HEK293 (cell line): ENCODE measurements at regions not wholly inside any gene's neighbourhood (a gene's known extent, or its start where the extent isn't known, plus 50 kb on each side); places are given as distances from the start of the nearest gene placed in this dataset.

Source experiments
- CTCF ChIA-PET: fragments of 350-600 bp; formaldehyde crosslinking; extraction: SDS; loops from one replicate; lab custom pipeline; 2021; ENCODE audit warnings: antibody characterized with exemption; lab: Yijun Ruan, JAX
- POLR2A ChIA-PET: fragments of 300-600 bp; formaldehyde crosslinking; extraction: SDS; loops from one replicate; lab custom pipeline; 2020; ENCODE audit warnings: antibody characterized with exemption, inconsistent platforms; lab: Yijun Ruan, JAX
- H3K27ac ChIP-seq: fragments of 200-500 bp; sonication (Bioruptor generic); 2 replicates; pipeline ENCODE4 v1.5.1; 2014; ENCODE audit warnings: low read depth, low read length, control low read depth, inconsistent platforms; ENCODE audit errors: extremely low read depth
- H3K36me3 ChIP-seq, 2 experiments: fragments of 200-500 bp in 1 of 2; sonication (Bioruptor generic) in 1 of 2; 1 replicate in 1 of 2; 2 replicates in 1 of 2; pipeline ENCODE4 v1.5.1; 2014 to 2017; ENCODE audit warnings: inconsistent platforms in 2 of 2, low read length in 2 of 2; ENCODE audit not compliant: control insufficient read depth in 2 of 2, insufficient read depth in 1 of 2
- H3K4me1 ChIP-seq: fragments of 200-500 bp; sonication (Bioruptor generic); 2 replicates; pipeline ENCODE4 v1.5.1; 2014; ENCODE audit warnings: mild to moderate bottlenecking, low read length, inconsistent platforms; ENCODE audit not compliant: control insufficient read depth, insufficient read depth
- H3K4me3 ChIP-seq: 2 replicates; pipeline ENCODE4 v1.5.1; 2011; ENCODE audit warnings: low read depth, mild to moderate bottlenecking, control low read depth, low read length, moderate library complexity
- H3K9me3 ChIP-seq: fragments of 200-500 bp; sonication (Bioruptor generic); 2 replicates; pipeline ENCODE4 v1.5.1; 2014; ENCODE audit warnings: low read depth, low read length, inconsistent platforms; ENCODE audit not compliant: control insufficient read depth, insufficient read depth
- FEZF1 ChIP-seq: fragments of 450-650 bp; formaldehyde crosslinking; IDR thresholded peaks from 2 replicates; pipeline ENCODE4 v1.5.1; 2016; ENCODE audit warnings: missing biosample characterization, missing genetic modification characterization
- HOXD13 ChIP-seq: sonication (generic); formaldehyde crosslinking; IDR thresholded peaks from 2 replicates; pipeline ENCODE4 v1.8.0; 2022; ENCODE audit warnings: missing genetic modification reagents, borderline replicate concordance
- KLF10 ChIP-seq: fragments of 450-650 bp; IDR thresholded peaks from 2 replicates; pipeline ENCODE4 v1.5.1; 2018; ENCODE audit warnings: missing biosample characterization, mild to moderate bottlenecking, missing genetic modification characterization
- KLF16 ChIP-seq: fragments of 450-650 bp; formaldehyde crosslinking; IDR thresholded peaks from 2 replicates; pipeline ENCODE4 v1.5.1; 2017; ENCODE audit warnings: missing biosample characterization, missing genetic modification characterization
- MZF1 ChIP-seq: fragments of 450-650 bp; formaldehyde crosslinking; IDR thresholded peaks from 2 replicates; pipeline ENCODE4 v1.5.1; 2017; ENCODE audit warnings: missing biosample characterization, missing genetic modification characterization, borderline replicate concordance
- SCRT2 ChIP-seq: fragments of 450-650 bp; formaldehyde crosslinking; IDR thresholded peaks from 2 replicates; pipeline ENCODE4 v1.5.1; 2016; ENCODE audit warnings: missing biosample characterization, missing genetic modification characterization
- YY1 ChIP-seq: fragments of 450-650 bp; formaldehyde crosslinking; IDR thresholded peaks from 2 replicates; pipeline ENCODE4 v1.5.1; 2018; ENCODE audit warnings: missing biosample characterization, missing genetic modification characterization
- ZFP41 ChIP-seq: fragments of 450-650 bp; formaldehyde crosslinking; IDR thresholded peaks from 2 replicates; pipeline ENCODE4 v1.5.1; 2016; ENCODE audit warnings: missing biosample characterization, missing genetic modification characterization, borderline replicate concordance
- ZNF155 ChIP-seq: fragments of 450-650 bp; formaldehyde crosslinking; IDR thresholded peaks from 2 replicates; pipeline ENCODE4 v1.5.1; 2016; ENCODE audit warnings: missing biosample characterization, missing genetic modification characterization
- ZNF175 ChIP-seq: fragments of 450-650 bp; formaldehyde crosslinking; IDR thresholded peaks from 2 replicates; pipeline ENCODE4 v1.5.1; 2016; ENCODE audit warnings: missing biosample characterization, missing genetic modification characterization
- ZNF2 ChIP-seq: fragments of 450-650 bp; formaldehyde crosslinking; IDR thresholded peaks from 2 replicates; pipeline ENCODE4 v1.5.1; 2016; ENCODE audit warnings: missing biosample characterization, missing genetic modification characterization
- ZNF214 ChIP-seq: fragments of 450-650 bp; formaldehyde crosslinking; IDR thresholded peaks from 2 replicates; pipeline ENCODE4 v1.5.1; 2017; ENCODE audit warnings: missing biosample characterization, mild to moderate bottlenecking, missing genetic modification characterization, borderline replicate concordance
- ZNF391 ChIP-seq: fragments of 450-650 bp; formaldehyde crosslinking; IDR thresholded peaks from 2 replicates; pipeline ENCODE4 v1.5.1; 2016; ENCODE audit warnings: low read depth, missing biosample characterization, missing genetic modification characterization, borderline replicate concordance
- ZNF544 ChIP-seq: fragments of 450-650 bp; formaldehyde crosslinking; IDR thresholded peaks from 2 replicates; pipeline ENCODE4 v1.5.0; 2017; ENCODE audit warnings: missing biosample characterization, missing genetic modification characterization
- ZNF558 ChIP-seq: fragments of 450-650 bp; formaldehyde crosslinking; IDR thresholded peaks from 2 replicates; pipeline ENCODE4 v1.5.1; 2016; ENCODE audit warnings: missing biosample characterization, missing genetic modification characterization
- ZNF600 ChIP-seq: fragments of 450-650 bp; formaldehyde crosslinking; IDR thresholded peaks from 2 replicates; pipeline ENCODE4 v1.5.1; 2016; ENCODE audit warnings: missing biosample characterization, missing genetic modification characterization
- ZNF660 ChIP-seq: fragments of 450-650 bp; IDR thresholded peaks from 2 replicates; pipeline ENCODE4 v1.5.1; 2018; ENCODE audit warnings: missing biosample characterization, mild to moderate bottlenecking, missing genetic modification characterization
- ZNF701 ChIP-seq: fragments of 450-650 bp; formaldehyde crosslinking; IDR thresholded peaks from 2 replicates; pipeline ENCODE4 v1.5.1; 2016; ENCODE audit warnings: missing biosample characterization, missing genetic modification characterization
- ZNF791 ChIP-seq: fragments of 450-650 bp; formaldehyde crosslinking; IDR thresholded peaks from 2 replicates; pipeline ENCODE4 v1.5.1; 2016; ENCODE audit warnings: missing biosample characterization, missing genetic modification characterization
- ZNF792 ChIP-seq: fragments of 450-650 bp; formaldehyde crosslinking; IDR thresholded peaks from 2 replicates; pipeline ENCODE4 v1.5.1; 2016; ENCODE audit warnings: missing biosample characterization, missing genetic modification characterization
- ZNF843 ChIP-seq: fragments of 450-650 bp; formaldehyde crosslinking; IDR thresholded peaks from 2 replicates; pipeline ENCODE4 v1.5.1; 2016; ENCODE audit warnings: missing biosample characterization, missing genetic modification characterization
- TF ChIP-seq, protein P1 (sequence below): fragments of 450-650 bp; IDR thresholded peaks from 2 replicates; pipeline ENCODE4 v1.5.1; 2018; ENCODE audit warnings: missing biosample characterization, mild to moderate bottlenecking, missing genetic modification characterization
- TF ChIP-seq, protein P2 (sequence below): fragments of 450-650 bp; formaldehyde crosslinking; IDR thresholded peaks from 2 replicates; pipeline ENCODE4; 2016; ENCODE audit warnings: missing biosample characterization, missing genetic modification characterization

DNA sequence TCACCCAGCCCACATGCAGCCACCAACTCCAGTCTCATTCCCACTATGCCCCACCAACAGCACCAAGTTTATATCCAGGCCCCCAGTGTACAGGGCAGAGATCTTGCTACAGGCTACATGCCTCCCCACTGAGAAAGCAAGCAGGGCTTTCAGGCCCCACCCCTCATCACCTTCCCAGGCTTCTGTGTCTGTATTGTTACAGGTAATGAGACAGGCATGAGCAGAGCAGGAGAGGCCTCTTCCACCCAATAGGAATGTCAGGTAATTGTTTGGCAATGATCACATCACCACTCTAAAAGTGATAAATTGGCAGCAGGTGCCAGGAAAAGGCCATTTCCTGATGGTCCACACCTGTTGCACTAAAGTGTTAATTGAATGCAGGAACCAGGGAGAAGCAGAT is 102.5 kb downstream of the ZNF518B start:
- no peaks in the 10 kb centered on the region for H3K36me3 ChIP-seq
- POLR2A ChIA-PET: no interaction called here
- CTCF ChIA-PET: no interaction called here
- H3K4me1 ChIP-seq: no peaks in the 10 kb centered on the region
- TF ChIP-seq ZNF843 (tag by site-specific recombination) (no peak), SCRT2 (tag by site-specific recombination) (peak; percentile 36; the same call in 1 of the 2 replicates)
- H3K9me3 ChIP-seq: no peaks in the 10 kb centered on the region
- H3K27ac ChIP-seq: no peak overlapping the region
- H3K4me3 ChIP-seq: no peak overlapping the region

DNA sequence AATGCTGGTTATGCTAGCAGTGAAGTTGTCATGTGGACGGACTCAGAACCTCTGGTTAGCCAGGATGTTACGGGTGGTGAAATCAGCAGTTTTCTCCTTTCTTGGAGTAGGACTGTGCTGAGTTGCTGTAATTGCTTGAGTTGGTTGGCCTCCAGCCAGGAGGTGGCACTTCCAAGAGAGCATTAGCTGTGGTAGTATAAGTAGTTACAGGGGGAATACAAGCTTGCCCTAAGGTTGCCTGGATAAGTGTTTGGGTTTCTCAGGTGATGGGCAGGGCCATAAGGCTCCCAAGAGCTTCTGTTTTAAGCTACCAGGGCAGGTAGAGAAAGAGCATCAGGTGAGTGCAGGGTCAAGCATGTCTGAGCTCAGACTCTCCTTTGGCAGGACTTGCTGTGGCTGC is 103.0 kb downstream of the ZNF518B start:
- Histone ChIP-seq H3K4me3 (no peak overlapping the region), H3K9me3 (no peaks in the 10 kb centered on the region), H3K36me3 (no peaks in the 10 kb centered on the region), H3K4me1 (no peaks in the 10 kb centered on the region), H3K27ac (no peak overlapping the region)
- ChIA-PET POLR2A (no interaction called here), CTCF (no interaction called here)
- TF ChIP-seq ZNF792: no peak
- TF ChIP-seq, protein P1, sequence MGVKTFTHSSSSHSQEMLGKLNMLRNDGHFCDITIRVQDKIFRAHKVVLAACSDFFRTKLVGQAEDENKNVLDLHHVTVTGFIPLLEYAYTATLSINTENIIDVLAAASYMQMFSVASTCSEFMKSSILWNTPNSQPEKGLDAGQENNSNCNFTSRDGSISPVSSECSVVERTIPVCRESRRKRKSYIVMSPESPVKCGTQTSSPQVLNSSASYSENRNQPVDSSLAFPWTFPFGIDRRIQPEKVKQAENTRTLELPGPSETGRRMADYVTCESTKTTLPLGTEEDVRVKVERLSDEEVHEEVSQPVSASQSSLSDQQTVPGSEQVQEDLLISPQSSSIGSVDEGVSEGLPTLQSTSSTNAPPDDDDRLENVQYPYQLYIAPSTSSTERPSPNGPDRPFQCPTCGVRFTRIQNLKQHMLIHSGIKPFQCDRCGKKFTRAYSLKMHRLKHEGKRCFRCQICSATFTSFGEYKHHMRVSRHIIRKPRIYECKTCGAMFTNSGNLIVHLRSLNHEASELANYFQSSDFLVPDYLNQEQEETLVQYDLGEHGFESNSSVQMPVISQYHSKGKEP (tag by site-specific recombination): no peak
- no peak for TF ChIP-seq ZNF701
- TF ChIP-seq YY1 (tag by site-specific recombination): no peak
- no peak for TF ChIP-seq MZF1 (tag by site-specific recombination)
- no peak for TF ChIP-seq FEZF1 (tag by site-specific recombination)
- TF ChIP-seq HOXD13 (CRISPR knock-in tag): no peak
- no peak for TF ChIP-seq ZNF600 (tag by site-specific recombination)
- TF ChIP-seq ZNF391: no peak
- TF ChIP-seq ZNF175 (tag by site-specific recombination): no peak
- TF ChIP-seq ZNF2 (tag by site-specific recombination): no peak
- TF ChIP-seq KLF16 (tag by site-specific recombination): no peak
- TF ChIP-seq ZNF660 (tag by site-specific recombination): no peak
- no peak for TF ChIP-seq ZFP41
- no peak for TF ChIP-seq ZNF214 (tag by site-specific recombination)
- TF ChIP-seq KLF10: no peak
- no peak for TF ChIP-seq ZNF155 (tag by site-specific recombination)
- no peak for TF ChIP-seq ZNF791
- TF ChIP-seq, protein P2, sequence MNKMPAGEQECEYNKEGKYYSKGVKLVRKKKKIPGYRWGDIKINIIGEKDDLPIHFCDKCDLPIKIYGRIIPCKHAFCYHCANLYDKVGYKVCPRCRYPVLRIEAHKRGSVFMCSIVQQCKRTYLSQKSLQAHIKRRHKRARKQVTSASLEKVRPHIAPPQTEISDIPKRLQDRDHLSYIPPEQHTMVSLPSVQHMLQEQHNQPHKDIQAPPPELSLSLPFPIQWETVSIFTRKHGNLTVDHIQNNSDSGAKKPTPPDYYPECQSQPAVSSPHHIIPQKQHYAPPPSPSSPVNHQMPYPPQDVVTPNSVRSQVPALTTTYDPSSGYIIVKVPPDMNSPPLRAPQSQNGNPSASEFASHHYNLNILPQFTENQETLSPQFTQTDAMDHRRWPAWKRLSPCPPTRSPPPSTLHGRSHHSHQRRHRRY (tag by site-specific recombination): no peak
- no peak for TF ChIP-seq ZNF558 (tag by site-specific recombination)

DNA sequence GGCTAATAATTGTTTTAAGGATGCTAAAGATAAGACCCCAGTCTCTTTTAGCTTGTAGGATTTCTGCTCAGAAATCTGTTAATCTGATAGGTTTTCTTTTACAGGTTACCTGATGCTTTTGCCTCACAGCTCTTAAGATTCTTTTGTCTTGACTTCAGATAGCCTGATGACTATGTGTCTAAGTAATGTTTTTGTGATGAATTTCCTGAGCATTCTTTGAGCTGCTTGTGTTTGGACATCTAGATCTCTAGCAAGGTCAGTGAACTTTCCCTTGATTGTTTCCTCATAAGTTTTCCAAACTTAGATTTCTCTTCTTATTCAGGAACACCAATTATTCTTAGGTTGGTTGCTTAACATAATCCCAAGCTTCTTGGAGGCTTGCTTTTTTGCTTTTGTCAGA is 104.1 kb downstream of the ZNF518B start:
- Histone ChIP-seq H3K36me3 (no peaks in the 10 kb centered on the region), H3K4me1 (no peaks in the 10 kb centered on the region), H3K4me3 (no peak overlapping the region), H3K9me3 (no peaks in the 10 kb centered on the region), H3K27ac (no peak overlapping the region)
- CTCF ChIA-PET: no interaction called here
- POLR2A ChIA-PET: no interaction called here
- no peak for TF ChIP-seq ZNF544
